ENCODE measurements at regions not wholly inside any gene's neighbourhood (a gene's known extent, or its start where the extent isn't known, plus 50 kb on each side); places are given as distances from the start of the nearest gene placed in this dataset.

GRCh38 chr12:127515941-127516340 lies 751.0 kb upstream of the TMEM132C start:
- Histone ChIP-seq H3K79me2 (ENCODE audit: low read length) (no peaks in the 10 kb centered on the region), H3K9ac (ENCODE audit: low read length) (no peak overlapping the region), H2AFZ (ENCODE audit: low read length) (no peak overlapping the region), H3K4me3 (ENCODE audit: low read length) (no peak overlapping the region), H3K27ac (ENCODE audit: low read length) (no peak overlapping the region), H3K9me3 (ENCODE audit: low read length) (no peaks in the 10 kb centered on the region), H3K4me2 (ENCODE audit: low read depth, low read length, poor library complexity, severe bottlenecking) (no peak overlapping the region), H4K20me1 (ENCODE audit: insufficient read depth, low read depth, low read length) (no peaks in the 10 kb centered on the region), H3K4me1 (ENCODE audit: low read length) (no peaks in the 10 kb centered on the region), H3K9me2 (replicated peaks; ENCODE audit: insufficient read depth, low read length) (no peaks in the 10 kb centered on the region), H3K27me3 (ENCODE audit: low read length) (no peaks in the 10 kb centered on the region), H3K36me3 (ENCODE audit: insufficient read depth, low read length) (no peaks in the 10 kb centered on the region)
- no peak for DNase-seq

- H3K79me2 ChIP-seq (ENCODE audit: low read length): no peaks in the 10 kb centered on the region
- H3K4me1 ChIP-seq (ENCODE audit: low read length): no peaks in the 10 kb centered on the region
- H3K36me3 ChIP-seq (ENCODE audit: insufficient read depth, low read length): no peaks in the 10 kb centered on the region
- no peaks in the 10 kb centered on the region for H3K9me3 ChIP-seq (ENCODE audit: low read length)
- no peaks in the 10 kb centered on the region for H3K27me3 ChIP-seq (ENCODE audit: low read length)
- H3K4me3 ChIP-seq (ENCODE audit: low read length): no peak overlapping the region
- no peak overlapping the region for H3K9ac ChIP-seq (ENCODE audit: low read length)
- DNase-seq: no peak
- H4K20me1 ChIP-seq (ENCODE audit: insufficient read depth, low read depth, low read length): no peaks in the 10 kb centered on the region
- H3K9me2 ChIP-seq (replicated peaks; ENCODE audit: insufficient read depth, low read length): no peaks in the 10 kb centered on the region
- no peak overlapping the region for H3K4me2 ChIP-seq (ENCODE audit: low read depth, low read length, poor library complexity, severe bottlenecking)
- H2AFZ ChIP-seq (ENCODE audit: low read length): no peak overlapping the region
- H3K27ac ChIP-seq (ENCODE audit: low read length): no peak overlapping the region
These were observed 750.5 kb upstream of the TMEM132C start for GRCh38 chr12:127516467-127516866.

GRCh38 chr12:127519779-127520178 lies 747.2 kb upstream of the TMEM132C start:
- Histone ChIP-seq H3K79me2 (ENCODE audit: low read length) (no peaks in the 10 kb centered on the region), H3K4me2 (ENCODE audit: low read depth, low read length, poor library complexity, severe bottlenecking) (no peak overlapping the region), H3K4me3 (ENCODE audit: low read length) (no peak overlapping the region), H3K9ac (ENCODE audit: low read length) (no peak overlapping the region), H3K27me3 (ENCODE audit: low read length) (no peaks in the 10 kb centered on the region), H2AFZ (ENCODE audit: low read length) (no peak overlapping the region), H3K4me1 (ENCODE audit: low read length) (no peaks in the 10 kb centered on the region), H3K9me3 (ENCODE audit: low read length) (peaks cover 4% of the 10 kb centered on the region; the same call in 1 of the 2 replicates), H4K20me1 (ENCODE audit: insufficient read depth, low read depth, low read length) (no peaks in the 10 kb centered on the region), H3K27ac (ENCODE audit: low read length) (no peak overlapping the region), H3K9me2 (replicated peaks; ENCODE audit: insufficient read depth, low read length) (no peaks in the 10 kb centered on the region), H3K36me3 (ENCODE audit: insufficient read depth, low read length) (no peaks in the 10 kb centered on the region)
- DNase-seq: no peak

- Histone ChIP-seq H3K9me2 (replicated peaks; ENCODE audit: insufficient read depth, low read length) (no peaks in the 10 kb centered on the region), H3K4me3 (ENCODE audit: low read length) (no peak overlapping the region), H3K27me3 (ENCODE audit: low read length) (no peaks in the 10 kb centered on the region), H3K9me3 (ENCODE audit: low read length) (peaks cover 4% of the 10 kb centered on the region; the same call in 1 of the 2 replicates), H3K9ac (ENCODE audit: low read length) (no peak overlapping the region), H2AFZ (ENCODE audit: low read length) (no peak overlapping the region), H3K79me2 (ENCODE audit: low read length) (no peaks in the 10 kb centered on the region), H3K27ac (ENCODE audit: low read length) (no peak overlapping the region), H3K4me1 (ENCODE audit: low read length) (no peaks in the 10 kb centered on the region), H3K4me2 (ENCODE audit: low read depth, low read length, poor library complexity, severe bottlenecking) (no peak overlapping the region), H3K36me3 (ENCODE audit: insufficient read depth, low read length) (no peaks in the 10 kb centered on the region), H4K20me1 (ENCODE audit: insufficient read depth, low read depth, low read length) (no peaks in the 10 kb centered on the region)
- no peak for DNase-seq
These were observed 740.0 kb upstream of the TMEM132C start for GRCh38 chr12:127526925-127527324.

- Histone ChIP-seq H3K36me3 (ENCODE audit: insufficient read depth, low read length) (no peaks in the 10 kb centered on the region), H2AFZ (ENCODE audit: low read length) (no peak overlapping the region), H3K4me3 (ENCODE audit: low read length) (no peak overlapping the region), H3K9me3 (ENCODE audit: low read length) (peaks cover 4% of the 10 kb centered on the region; the same call in 1 of the 2 replicates), H3K79me2 (ENCODE audit: low read length) (no peaks in the 10 kb centered on the region), H3K9me2 (replicated peaks; ENCODE audit: insufficient read depth, low read length) (no peaks in the 10 kb centered on the region), H3K27me3 (ENCODE audit: low read length) (no peaks in the 10 kb centered on the region), H4K20me1 (ENCODE audit: insufficient read depth, low read depth, low read length) (no peaks in the 10 kb centered on the region), H3K9ac (ENCODE audit: low read length) (no peak overlapping the region), H3K4me1 (ENCODE audit: low read length) (no peaks in the 10 kb centered on the region), H3K27ac (ENCODE audit: low read length) (no peak overlapping the region), H3K4me2 (ENCODE audit: low read depth, low read length, poor library complexity, severe bottlenecking) (no peak overlapping the region)
- DNase-seq: no peak
These were observed 738.4 kb upstream of the TMEM132C start for GRCh38 chr12:127528551-127528950.

- DNase-seq: peak; percentile 20
- Histone ChIP-seq H4K20me1 (ENCODE audit: insufficient read depth, low read depth, low read length) (no peaks in the 10 kb centered on the region), H3K36me3 (ENCODE audit: insufficient read depth, low read length) (no peaks in the 10 kb centered on the region), H3K27me3 (ENCODE audit: low read length) (no peaks in the 10 kb centered on the region), H3K4me2 (ENCODE audit: low read depth, low read length, poor library complexity, severe bottlenecking) (no peak overlapping the region), H3K9me3 (ENCODE audit: low read length) (0 out of 2 replicates have a peak, but pooled peaks cover 3% of the 10 kb centered on the region), H2AFZ (ENCODE audit: low read length) (no peak overlapping the region), H3K4me1 (ENCODE audit: low read length) (no peaks in the 10 kb centered on the region), H3K79me2 (ENCODE audit: low read length) (no peaks in the 10 kb centered on the region), H3K9me2 (replicated peaks; ENCODE audit: insufficient read depth, low read length) (no peaks in the 10 kb centered on the region), H3K4me3 (ENCODE audit: low read length) (no peak overlapping the region), H3K9ac (ENCODE audit: low read length) (no peak overlapping the region), H3K27ac (ENCODE audit: low read length) (no peak overlapping the region)
These were observed 735.4 kb upstream of the TMEM132C start for GRCh38 chr12:127531542-127531941.

- H2AFZ ChIP-seq (ENCODE audit: low read length): no peak overlapping the region
These were observed 733.6 kb upstream of the TMEM132C start for GRCh38 chr12:127533353-127533752.

GRCh38 chr12:127536833-127537428 lies 730.0 kb upstream of the TMEM132C start:
- Histone ChIP-seq H3K79me2 (ENCODE audit: low read length) (no peaks in the 10 kb centered on the region), H3K9me3 (ENCODE audit: low read length) (0 out of 2 replicates have a peak, but pooled peaks cover 3% of the 10 kb centered on the region), H3K27ac (ENCODE audit: low read length) (no peak overlapping the region), H3K9me2 (replicated peaks; ENCODE audit: insufficient read depth, low read length) (no peaks in the 10 kb centered on the region), H3K4me2 (ENCODE audit: low read depth, low read length, poor library complexity, severe bottlenecking) (no peak overlapping the region), H4K20me1 (ENCODE audit: insufficient read depth, low read depth, low read length) (no peaks in the 10 kb centered on the region), H3K4me1 (ENCODE audit: low read length) (no peaks in the 10 kb centered on the region), H3K9ac (ENCODE audit: low read length) (no peak overlapping the region), H2AFZ (ENCODE audit: low read length) (no peak overlapping the region), H3K4me3 (ENCODE audit: low read length) (no peak overlapping the region), H3K36me3 (ENCODE audit: insufficient read depth, low read length) (no peaks in the 10 kb centered on the region), H3K27me3 (ENCODE audit: low read length) (no peaks in the 10 kb centered on the region)
- no peak for DNase-seq

More at GRCh38 chr12:127533353-127533752, 733.6 kb upstream of the TMEM132C start:
- 0 out of 2 replicates have a peak, but pooled peaks cover 3% of the 10 kb centered on the region for H3K9me3 ChIP-seq (ENCODE audit: low read length)
- H3K36me3 ChIP-seq (ENCODE audit: insufficient read depth, low read length): no peaks in the 10 kb centered on the region
- no peak overlapping the region for H3K9ac ChIP-seq (ENCODE audit: low read length)
- H3K4me3 ChIP-seq (ENCODE audit: low read length): no peak overlapping the region
- H3K4me2 ChIP-seq (ENCODE audit: low read depth, low read length, poor library complexity, severe bottlenecking): no peak overlapping the region
- H3K27ac ChIP-seq (ENCODE audit: low read length): no peak overlapping the region
- H3K9me2 ChIP-seq (replicated peaks; ENCODE audit: insufficient read depth, low read length): no peaks in the 10 kb centered on the region
- no peaks in the 10 kb centered on the region for H3K27me3 ChIP-seq (ENCODE audit: low read length)
- no peaks in the 10 kb centered on the region for H4K20me1 ChIP-seq (ENCODE audit: insufficient read depth, low read depth, low read length)
- H3K4me1 ChIP-seq (ENCODE audit: low read length): no peaks in the 10 kb centered on the region
- DNase-seq: no peak
- H3K79me2 ChIP-seq (ENCODE audit: low read length): no peaks in the 10 kb centered on the region
